ENCODE measurements at regions not wholly inside any gene's neighbourhood (a gene's known extent, or its start where the extent isn't known, plus 50 kb on each side); places are given as distances from the start of the nearest gene placed in this dataset.

GRCh38 chr9:134218230-134218629 is 53.9 kb upstream of the RNU6ATAC start:
- Histone ChIP-seq H4K5ac (ENCODE audit: low read depth, low read length) (no peak overlapping the region), H3K36me3 (ENCODE audit: control insufficient read depth, insufficient read depth, low read length) (no peaks in the 10 kb centered on the region), H3K4me2 (ENCODE audit: low read depth, low read length) (no peak overlapping the region), H3K27me3 (ENCODE audit: control insufficient read depth, insufficient read depth, low read length) (no peaks in the 10 kb centered on the region), H2BK120ac (ENCODE audit: low read depth, low read length) (peak overlapping the region; percentile 92; the same call in 1 of the 2 replicates), H2AFZ (replicated peaks; ENCODE audit: low read length, poor library complexity) (no peak overlapping the region), H3K56ac (ENCODE audit: extremely low read depth, insufficient read depth, low read length) (no peak overlapping the region), H2AK9ac (replicated peaks; ENCODE audit: low read depth, low read length, poor library complexity) (no peak overlapping the region), H3K9me1 (ENCODE audit: insufficient read depth, low read length) (peaks cover 19% of the 10 kb centered on the region), H3K9me3 (ENCODE audit: control insufficient read depth, insufficient read depth, low read length) (no peaks in the 10 kb centered on the region), H3K4ac (ENCODE audit: low read depth, low read length) (no peak overlapping the region), H4K8ac (ENCODE audit: low read depth in 2 of 2, low read length in 2 of 2) (no peak overlapping the region), H3K9ac (ENCODE audit: low read depth, low read length) (no peak overlapping the region), H2AK5ac (ENCODE audit: low read depth, low read length) (no peak overlapping the region), H2BK5ac (ENCODE audit: low read depth, low read length, poor library complexity, severe bottlenecking) (no peak overlapping the region), H4K20me1 (ENCODE audit: insufficient read depth, low read length) (no peaks in the 10 kb centered on the region), H4K91ac (ENCODE audit: insufficient read depth, low read depth, low read length) (no peak overlapping the region), H2BK20ac (ENCODE audit: low read depth, low read length) (no peak overlapping the region), H3K14ac (replicated peaks; ENCODE audit: low read depth, low read length) (no peak overlapping the region), H3K23ac (ENCODE audit: low read depth, low read length) (no peak overlapping the region), H3K79me1 (ENCODE audit: low read depth in 1 of 2, low read length in 2 of 2) (no peaks in the 10 kb centered on the region), H3K4me1 (ENCODE audit: control insufficient read depth, insufficient read depth, low read length) (peaks cover 41% of the 10 kb centered on the region), H3K27ac (ENCODE audit: insufficient read depth, low read length) (no peak overlapping the region), H2BK15ac (ENCODE audit: low read depth, low read length) (no peak overlapping the region), H3K4me3 (ENCODE audit: insufficient read depth, low read depth, low read length) (no peak overlapping the region), H3K18ac (ENCODE audit: low read depth, low read length) (no peak overlapping the region)
- DNase-seq (no peak), ATAC-seq (ENCODE audit: low read depth) (no peak)
- POLR2A ChIA-PET (ENCODE audit: unreplicated experiment): no interaction called here
- in situ Hi-C loops (cut with MboI; ENCODE audit: low sequenced_read_pairs): no loop called here
- no TSS peak for BruUV-seq (replicated peaks)
- TF ChIP-seq ELK1 (IDR thresholded peaks at IDR 0.05; ENCODE audit: borderline replicate concordance, low read depth, low read length): no peak
- TF ChIP-seq, protein P1, sequence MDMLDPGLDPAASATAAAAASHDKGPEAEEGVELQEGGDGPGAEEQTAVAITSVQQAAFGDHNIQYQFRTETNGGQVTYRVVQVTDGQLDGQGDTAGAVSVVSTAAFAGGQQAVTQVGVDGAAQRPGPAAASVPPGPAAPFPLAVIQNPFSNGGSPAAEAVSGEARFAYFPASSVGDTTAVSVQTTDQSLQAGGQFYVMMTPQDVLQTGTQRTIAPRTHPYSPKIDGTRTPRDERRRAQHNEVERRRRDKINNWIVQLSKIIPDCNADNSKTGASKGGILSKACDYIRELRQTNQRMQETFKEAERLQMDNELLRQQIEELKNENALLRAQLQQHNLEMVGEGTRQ (IDR thresholded peaks at IDR 0.05; ENCODE audit: low read depth, low read length): no peak
- no peak for TF ChIP-seq MXI1 (IDR thresholded peaks at IDR 0.05; ENCODE audit: borderline replicate concordance, low read depth, low read length)
- TF ChIP-seq MAFK (IDR thresholded peaks at IDR 0.05; ENCODE audit: low read depth, low read length): no peak
- no peak for TF ChIP-seq CEBPB (IDR thresholded peaks at IDR 0.05; ENCODE audit: low read depth, low read length)
- TF ChIP-seq RFX5 (IDR thresholded peaks at IDR 0.05; ENCODE audit: low read depth, low read length): no peak
- no peak for TF ChIP-seq NFE2L2 (IDR thresholded peaks at IDR 0.05; ENCODE audit: low read depth, low read length)
- no peak for TF ChIP-seq POLR2A (IDR thresholded peaks at IDR 0.05; ENCODE audit: low read depth, low read length)
- TF ChIP-seq CHD1 (IDR thresholded peaks at IDR 0.05; ENCODE audit: low read depth, low read length): no peak
- TF ChIP-seq FOS (IDR thresholded peaks at IDR 0.05; ENCODE audit: low read depth, low read length): no peak
- no peak for TF ChIP-seq BHLHE40 (IDR thresholded peaks at IDR 0.05; ENCODE audit: low read depth, low read length)
- dilution Hi-C loops (cut with HindIII; ENCODE audit: low sequenced_read_pairs, unreplicated experiment): no loop called here
- intact Hi-C loops (cut with micrococcal nuclease): loop anchor here (5.0 kb wide), 1 partner anchor 99 kb away; no protein-coding TSS in a partner anchor
- CTCF ChIA-PET: interaction anchor here (0.6 to 1.0 kb wide), 3 partner anchors 18 to 100 kb away, joined by 3 read pairs; no protein-coding TSS in a partner anchor
- WGBS, 2 experiments (ENCODE audit: extremely low coverage in 2 of 2, insufficient read length in 1 of 2): 100% methylated on average over 1 of the region's 6 CpGs; no CpG with 5 or more reads in 1 of the 2 experiments
